Mesothelial cell of epicardium (in vitro differentiated cells): ENCODE measurements at regions not wholly inside any gene's neighbourhood (a gene's known extent, or its start where the extent isn't known, plus 50 kb on each side); places are given as distances from the start of the nearest gene placed in this dataset.

Experiments used
- DNase-seq, 2 experiments: peaks; one replicate each; pipeline ENCODE4 v3.0.0; 2021; ENCODE audit warnings: low spot score in 2 of 2; ENCODE audit not compliant: unreplicated experiment in 2 of 2
- H3K27ac Mint-ChIP-seq: 2 replicates; pipeline ENCODE4 v1.8.0; 2021; ENCODE audit warnings: mixed read lengths
- H3K27me3 Mint-ChIP-seq: 2 replicates; pipeline ENCODE4 v1.8.0; 2021; ENCODE audit warnings: low read depth, mixed read lengths
- H3K36me3 Mint-ChIP-seq: 2 replicates; pipeline ENCODE4 v1.8.0; 2021; ENCODE audit warnings: mixed read lengths
- H3K4me1 Mint-ChIP-seq: 2 replicates; pipeline ENCODE4 v1.8.0; 2021; ENCODE audit warnings: mixed read lengths
- H3K4me3 Mint-ChIP-seq: 2 replicates; pipeline ENCODE4 v1.8.0; 2021; ENCODE audit warnings: mild to moderate bottlenecking, moderate library complexity, mixed read lengths
- H3K9me3 Mint-ChIP-seq: 2 replicates; pipeline ENCODE4 v1.8.0; 2021; ENCODE audit warnings: mixed read lengths
- TF ChIP-seq, protein P1 (sequence below): fragments of 200-600 bp; sonication (generic); IDR thresholded peaks from one replicate; pipeline ENCODE4 v1.5.0; 2021; ENCODE audit warnings: antibody characterized with exemption; ENCODE audit not compliant: unreplicated experiment

DNA sequence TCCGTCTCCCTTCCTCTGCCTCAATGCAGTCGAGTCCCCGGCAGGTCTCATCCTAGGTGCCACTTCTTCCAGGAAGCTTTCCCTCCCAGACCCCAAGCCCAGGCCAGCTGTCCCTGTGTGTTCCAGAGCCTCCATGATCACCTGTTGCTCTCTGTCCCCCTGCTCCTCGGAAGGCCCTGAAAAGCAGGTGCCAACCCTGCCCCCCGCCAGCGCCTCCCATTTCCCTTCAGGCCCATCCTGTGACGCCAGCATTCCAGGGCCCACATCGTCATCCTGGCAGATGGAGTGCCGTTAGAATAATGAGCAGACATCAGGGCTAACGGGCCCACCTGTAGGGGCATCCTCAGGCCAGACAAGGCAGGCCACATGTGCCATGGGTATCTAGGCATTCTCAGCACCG lies 253.0 kb upstream of the PPP2R2D start:
- TF ChIP-seq, protein P1, sequence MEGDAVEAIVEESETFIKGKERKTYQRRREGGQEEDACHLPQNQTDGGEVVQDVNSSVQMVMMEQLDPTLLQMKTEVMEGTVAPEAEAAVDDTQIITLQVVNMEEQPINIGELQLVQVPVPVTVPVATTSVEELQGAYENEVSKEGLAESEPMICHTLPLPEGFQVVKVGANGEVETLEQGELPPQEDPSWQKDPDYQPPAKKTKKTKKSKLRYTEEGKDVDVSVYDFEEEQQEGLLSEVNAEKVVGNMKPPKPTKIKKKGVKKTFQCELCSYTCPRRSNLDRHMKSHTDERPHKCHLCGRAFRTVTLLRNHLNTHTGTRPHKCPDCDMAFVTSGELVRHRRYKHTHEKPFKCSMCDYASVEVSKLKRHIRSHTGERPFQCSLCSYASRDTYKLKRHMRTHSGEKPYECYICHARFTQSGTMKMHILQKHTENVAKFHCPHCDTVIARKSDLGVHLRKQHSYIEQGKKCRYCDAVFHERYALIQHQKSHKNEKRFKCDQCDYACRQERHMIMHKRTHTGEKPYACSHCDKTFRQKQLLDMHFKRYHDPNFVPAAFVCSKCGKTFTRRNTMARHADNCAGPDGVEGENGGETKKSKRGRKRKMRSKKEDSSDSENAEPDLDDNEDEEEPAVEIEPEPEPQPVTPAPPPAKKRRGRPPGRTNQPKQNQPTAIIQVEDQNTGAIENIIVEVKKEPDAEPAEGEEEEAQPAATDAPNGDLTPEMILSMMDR = no peak
- no peak overlapping the region for H3K4me3 Mint-ChIP-seq
- no peaks in the 10 kb centered on the region for H3K9me3 Mint-ChIP-seq
- no peaks in the 10 kb centered on the region for H3K36me3 Mint-ChIP-seq
- H3K27me3 Mint-ChIP-seq = peaks cover 52% of the 10 kb centered on the region
- H3K27ac Mint-ChIP-seq = no peak overlapping the region
- DNase-seq = no peak
- H3K4me1 Mint-ChIP-seq = peaks cover 2% of the 10 kb centered on the region

DNA sequence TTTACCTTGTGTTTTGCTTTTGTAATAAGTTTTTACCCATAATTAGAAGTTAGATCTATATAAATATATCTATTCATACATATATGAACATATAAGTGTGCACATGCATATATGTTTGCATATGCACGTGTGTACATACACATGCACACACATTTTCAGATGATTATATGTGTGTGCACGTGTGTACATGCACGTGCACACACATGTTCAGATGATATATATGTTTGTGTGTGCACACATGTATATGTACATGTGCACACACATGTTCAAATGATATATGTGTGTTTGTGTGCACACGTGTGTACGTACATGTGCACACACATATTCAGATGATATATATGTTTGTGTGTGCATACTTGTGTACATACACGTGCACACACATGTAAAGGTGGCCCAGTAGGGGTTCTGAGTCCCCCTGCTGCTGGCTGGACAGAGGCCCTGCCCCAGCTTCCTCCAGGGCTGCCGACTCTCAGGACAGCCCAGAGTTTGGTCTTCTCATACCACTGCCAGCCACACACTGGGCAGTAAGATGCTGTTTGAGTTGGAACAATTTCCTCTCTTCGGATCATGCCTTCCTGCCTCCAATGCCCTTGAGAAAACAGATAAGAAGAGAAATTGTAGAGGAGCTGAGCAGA lies 252.3 kb upstream of the PPP2R2D start:
- H3K27ac Mint-ChIP-seq = no peak overlapping the region
- no peaks in the 10 kb centered on the region for H3K36me3 Mint-ChIP-seq
- H3K4me1 Mint-ChIP-seq = peaks cover 2% of the 10 kb centered on the region
- peaks cover 57% of the 10 kb centered on the region for H3K27me3 Mint-ChIP-seq
- no peaks in the 10 kb centered on the region for H3K9me3 Mint-ChIP-seq
- no peak overlapping the region for H3K4me3 Mint-ChIP-seq
- no peak for DNase-seq
- TF ChIP-seq, protein P1 = no peak

DNA sequence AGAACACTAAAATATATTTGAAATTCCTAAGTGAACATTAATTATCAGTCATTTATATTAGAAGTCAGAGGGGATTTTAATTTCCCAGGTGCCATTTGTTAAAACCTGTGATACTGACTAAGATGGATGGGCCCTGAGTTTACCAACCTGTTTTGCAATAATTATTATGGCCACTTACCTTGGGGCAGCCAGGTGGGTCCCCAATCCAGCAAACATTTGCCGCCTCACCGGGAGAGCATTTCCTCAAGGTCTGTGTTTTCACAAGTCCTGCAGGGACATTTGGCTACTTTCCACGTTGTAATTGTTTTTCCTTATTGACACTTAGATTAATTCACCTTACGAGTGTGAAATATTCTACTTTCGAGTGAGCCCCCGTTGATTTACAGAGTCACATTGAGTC lies 251.2 kb upstream of the PPP2R2D start:
- Mint-ChIP-seq H3K27me3 (peaks cover 56% of the 10 kb centered on the region), H3K9me3 (no peaks in the 10 kb centered on the region), H3K4me1 (peaks cover 2% of the 10 kb centered on the region), H3K4me3 (no peak overlapping the region), H3K27ac (no peak overlapping the region), H3K36me3 (no peaks in the 10 kb centered on the region)
- TF ChIP-seq, protein P1 = no peak
- no peak for DNase-seq

DNA sequence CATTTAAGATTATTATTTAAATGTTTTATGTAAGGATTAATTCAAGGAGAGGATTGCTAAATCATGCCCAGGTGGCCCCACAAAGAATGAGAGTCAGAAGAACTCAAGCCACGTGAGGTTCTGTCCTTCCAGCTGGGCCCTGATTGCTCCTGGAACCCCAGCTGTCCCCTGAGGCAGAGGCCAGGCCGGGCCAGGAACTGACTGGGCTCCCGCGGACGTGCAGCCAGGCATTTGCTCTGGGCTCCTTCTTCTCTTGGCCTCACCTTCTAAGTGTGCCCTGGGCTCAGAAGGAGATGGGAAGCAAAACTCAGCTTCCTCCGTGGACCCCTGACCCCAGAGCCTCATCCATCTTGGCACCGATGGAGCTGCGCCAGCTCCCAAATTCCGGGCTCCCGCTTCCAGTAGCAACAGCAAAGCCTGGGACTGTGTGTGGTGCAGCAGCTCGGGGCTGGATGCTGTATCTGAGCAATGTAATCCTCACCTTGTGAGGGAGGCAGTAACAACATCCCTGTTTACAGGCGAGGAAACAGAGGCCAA lies 250.6 kb upstream of the PPP2R2D start:
- Mint-ChIP-seq H3K4me3 (no peak overlapping the region), H3K4me1 (peaks cover 6% of the 10 kb centered on the region), H3K9me3 (no peaks in the 10 kb centered on the region), H3K36me3 (no peaks in the 10 kb centered on the region), H3K27me3 (peaks cover 53% of the 10 kb centered on the region), H3K27ac (no peak overlapping the region)
- TF ChIP-seq, protein P1 = no peak
- DNase-seq = no peak

DNA sequence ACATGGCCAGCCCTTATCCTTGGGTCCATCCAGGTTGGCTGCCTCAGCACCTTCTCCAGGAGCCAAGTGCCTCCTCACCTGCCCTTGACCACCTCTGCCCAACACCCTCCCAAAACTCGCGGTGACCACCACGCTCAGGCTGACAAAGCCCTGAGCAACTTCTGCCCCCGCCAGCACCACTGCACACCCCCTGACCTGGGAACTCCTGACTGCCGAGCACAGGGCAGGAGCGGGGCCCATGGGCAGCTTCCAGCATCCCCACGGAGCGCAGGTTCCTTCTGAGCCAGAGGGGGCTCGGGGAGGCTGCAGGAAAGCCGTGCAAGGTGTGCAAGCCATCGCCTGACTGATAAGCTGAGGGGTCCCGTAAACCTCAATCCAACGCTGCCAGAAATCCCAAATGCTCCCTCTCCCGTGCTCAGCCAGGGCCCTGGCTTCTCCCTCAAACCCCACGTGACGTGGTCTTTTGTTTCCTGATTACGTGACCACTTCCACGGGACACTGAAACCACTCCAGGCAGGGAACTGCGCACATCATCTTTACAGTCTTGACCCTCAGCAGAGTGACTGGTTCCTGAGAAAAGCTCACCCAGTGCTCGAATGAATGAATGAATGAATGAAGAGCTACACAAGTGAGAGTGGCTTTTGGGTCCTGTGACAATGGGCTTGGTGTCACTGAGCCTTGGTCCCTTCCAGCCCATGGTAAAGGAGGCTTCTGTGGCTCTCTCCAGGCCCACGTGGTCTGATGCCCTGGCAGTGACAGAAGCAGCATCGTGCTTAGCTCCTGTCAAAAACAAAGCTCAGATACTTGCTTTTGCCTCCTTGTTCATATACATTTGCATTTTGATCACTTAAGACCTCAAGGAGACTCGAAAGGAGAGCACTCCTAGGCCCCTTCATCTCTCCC lies 249.8 kb upstream of the PPP2R2D start:
- no peak overlapping the region for H3K4me3 Mint-ChIP-seq
- H3K36me3 Mint-ChIP-seq = no peaks in the 10 kb centered on the region
- no peak for DNase-seq

More for the DNA sequence above, 249.8 kb upstream of the PPP2R2D start:
- Mint-ChIP-seq H3K27me3 (peaks cover 49% of the 10 kb centered on the region), H3K27ac (no peak overlapping the region), H3K4me1 (peaks cover 7% of the 10 kb centered on the region), H3K9me3 (no peaks in the 10 kb centered on the region)
- TF ChIP-seq, protein P1 = no peak
